ENCODE measurements at regions not wholly inside any gene's neighbourhood (a gene's known extent, or its start where the extent isn't known, plus 50 kb on each side); places are given as distances from the start of the nearest gene placed in this dataset.
"Not testable (repeated sequence)": the region's sequence is repeated elsewhere in the genome, so short reads cannot be mapped to it uniquely, and the experiment has no call there.

- Histone ChIP-seq H3K4me3 (no peak overlapping the region), H3K9me3 (no peaks in the 10 kb centered on the region), H3K27me3 (no peaks in the 10 kb centered on the region), H3K27ac (no peak overlapping the region), H3K36me3 (no peaks in the 10 kb centered on the region), H3K4me1 (peaks cover 8% of the 10 kb centered on the region)
- 32% methylated on average over 1 of the region's 1 CpG for WGBS
- DNase-seq (ENCODE audit: low spot score in 2 of 2): no peak
- TF ChIP-seq EP300 (IDR thresholded peaks at IDR 0.05) (no peak), CTCF (IDR thresholded peaks at IDR 0.05) (no peak), POLR2AphosphoS5 (IDR thresholded peaks at IDR 0.05) (no peak), POLR2A (IDR thresholded peaks at IDR 0.05) (no peak)
Measured at GRCh38 chrX:110914281-110914680, 118.7 kb upstream of the CHRDL1 start.

GRCh38 chrX:110904747-110905146 is 109.1 kb upstream of the CHRDL1 start:
- not testable (repeated sequence) for DNase-seq (ENCODE audit: low spot score in 2 of 2); H3K4me3 ChIP-seq; H3K36me3 ChIP-seq; H3K4me1 ChIP-seq; H3K27me3 ChIP-seq; H3K9me3 ChIP-seq; H3K27ac ChIP-seq

- TF ChIP-seq EP300 (IDR thresholded peaks at IDR 0.05) (no peak), CTCF (IDR thresholded peaks at IDR 0.05) (no peak), POLR2A (IDR thresholded peaks at IDR 0.05) (no peak), POLR2AphosphoS5 (IDR thresholded peaks at IDR 0.05) (no peak)
- no peak overlapping the region for H3K4me3 ChIP-seq
- WGBS: 77% methylated on average over 1 of the region's 1 CpG
- no peaks in the 10 kb centered on the region for H3K4me1 ChIP-seq
- no peaks in the 10 kb centered on the region for H3K36me3 ChIP-seq
- H3K9me3 ChIP-seq: no peaks in the 10 kb centered on the region
- H3K27ac ChIP-seq: no peak overlapping the region
- no peaks in the 10 kb centered on the region for H3K27me3 ChIP-seq
- no peak for DNase-seq (ENCODE audit: low spot score in 2 of 2)
Measured at GRCh38 chrX:110881971-110882370, 86.4 kb upstream of the CHRDL1 start.

- Histone ChIP-seq H3K36me3 (no peaks in the 10 kb centered on the region), H3K9me3 (no peaks in the 10 kb centered on the region), H3K4me1 (no peaks in the 10 kb centered on the region), H3K4me3 (no peak overlapping the region), H3K27ac (no peak overlapping the region), H3K27me3 (no peaks in the 10 kb centered on the region)
- TF ChIP-seq POLR2A (IDR thresholded peaks at IDR 0.05) (no peak), EP300 (IDR thresholded peaks at IDR 0.05) (no peak), POLR2AphosphoS5 (IDR thresholded peaks at IDR 0.05) (no peak), CTCF (IDR thresholded peaks at IDR 0.05) (no peak)
- DNase-seq (ENCODE audit: low spot score in 2 of 2): no peak
Measured at GRCh38 chrX:110877326-110877725, 81.7 kb upstream of the CHRDL1 start.

- no peak for DNase-seq (ENCODE audit: low spot score in 2 of 2)
- H3K4me1 ChIP-seq: no peaks in the 10 kb centered on the region
- H3K27ac ChIP-seq: no peak overlapping the region
- H3K27me3 ChIP-seq: no peaks in the 10 kb centered on the region
- TF ChIP-seq EP300 (IDR thresholded peaks at IDR 0.05): no peak
- no peak for TF ChIP-seq POLR2A (IDR thresholded peaks at IDR 0.05)
- TF ChIP-seq POLR2AphosphoS5 (IDR thresholded peaks at IDR 0.05): no peak
- TF ChIP-seq CTCF (IDR thresholded peaks at IDR 0.05): no peak
- WGBS: 64% methylated on average over 3 of the region's 3 CpGs
- no peak overlapping the region for H3K4me3 ChIP-seq
- no peaks in the 10 kb centered on the region for H3K36me3 ChIP-seq
- H3K9me3 ChIP-seq: no peaks in the 10 kb centered on the region
Measured at GRCh38 chrX:110871839-110872238, 76.2 kb upstream of the CHRDL1 start.

GRCh38 chrX:110866421-110866820 is 70.8 kb upstream of the CHRDL1 start:
- H3K27me3 ChIP-seq: no peaks in the 10 kb centered on the region
- 54% methylated on average over 2 of the region's 2 CpGs for WGBS
- H3K36me3 ChIP-seq: no peaks in the 10 kb centered on the region
- H3K4me1 ChIP-seq: no peaks in the 10 kb centered on the region
- no peak overlapping the region for H3K27ac ChIP-seq
- H3K9me3 ChIP-seq: no peaks in the 10 kb centered on the region
- TF ChIP-seq CTCF (IDR thresholded peaks at IDR 0.05) (no peak), POLR2A (IDR thresholded peaks at IDR 0.05) (no peak), EP300 (IDR thresholded peaks at IDR 0.05) (no peak), POLR2AphosphoS5 (IDR thresholded peaks at IDR 0.05) (no peak)
- H3K4me3 ChIP-seq: no peak overlapping the region
- DNase-seq (ENCODE audit: low spot score in 2 of 2): no peak
